Effector memory CD8-positive, alpha-beta T cell (primary cell): ENCODE measurements at regions not wholly inside any gene's neighbourhood (a gene's known extent, or its start where the extent isn't known, plus 50 kb on each side); places are given as distances from the start of the nearest gene placed in this dataset.
"Not testable (repeated sequence)": the region's sequence is repeated elsewhere in the genome, so short reads cannot be mapped to it uniquely, and the experiment has no call there.

ENCODE experiments used
- ATAC-seq: fragments of 150-1000 bp; cut with Tn5 transposase; replicated peaks from 2 replicates; pipeline ENCODE4 v1.10.0; 2021; ENCODE audit warnings: mild to moderate bottlenecking, moderate library complexity
- DNase-seq, 3 experiments: peaks; one replicate each; pipeline ENCODE4 v3.0.0; 2021
- H3K27ac Mint-ChIP-seq, 2 donors: one replicate each; pipeline ENCODE4 v1.8.0; 2022; ENCODE audit warnings: mild to moderate bottlenecking in 2 of 2, mixed read lengths in 2 of 2, moderate library complexity in 2 of 2
- H3K27me3 Mint-ChIP-seq, 2 donors: one replicate each; pipeline ENCODE4 v1.8.0; 2022; ENCODE audit warnings: mixed read lengths in 2 of 2
- H3K36me3 Mint-ChIP-seq: one replicate; pipeline ENCODE4 v1.8.0; 2022; ENCODE audit warnings: mild to moderate bottlenecking, moderate library complexity, mixed read lengths; ENCODE audit not compliant: insufficient read depth
- H3K4me1 Mint-ChIP-seq, 2 donors: one replicate each; pipeline ENCODE4 v1.8.0; 2022; ENCODE audit warnings: low read depth in 2 of 2, mixed read lengths in 2 of 2
- H3K4me3 Mint-ChIP-seq, 2 donors: one replicate each; pipeline ENCODE4 v1.8.0; 2022; ENCODE audit warnings: mild to moderate bottlenecking in 2 of 2, mixed read lengths in 2 of 2, moderate library complexity in 2 of 2
- H3K9me3 Mint-ChIP-seq, 2 donors: one replicate each; pipeline ENCODE4 v1.8.0; 2022; ENCODE audit warnings: mixed read lengths in 2 of 2

DNA sequence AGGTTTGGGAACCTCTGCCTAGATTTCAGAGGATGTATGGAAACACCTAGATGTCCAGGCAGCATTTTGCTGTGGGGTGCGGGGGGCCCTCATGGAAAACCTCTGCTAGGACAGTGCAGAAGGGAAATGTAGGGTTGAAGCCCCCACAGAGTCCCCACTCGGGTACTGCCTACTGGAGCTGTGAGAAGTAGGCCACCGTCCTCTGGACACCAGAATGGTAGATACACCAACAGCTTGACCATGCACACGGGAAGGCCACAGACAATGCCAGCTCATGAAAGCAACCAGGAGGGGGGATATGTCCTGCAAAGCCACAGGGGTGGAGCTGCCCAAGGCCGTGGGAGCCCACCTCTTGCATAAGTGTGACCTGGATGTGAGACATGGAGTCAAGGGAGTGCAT lies 1336.5 kb downstream of the SPATA31A7 start:
- H3K4me1 Mint-ChIP-seq, H3K27me3 Mint-ChIP-seq, H3K4me3 Mint-ChIP-seq, H3K27ac Mint-ChIP-seq, DNase-seq, H3K36me3 Mint-ChIP-seq, ATAC-seq, H3K9me3 Mint-ChIP-seq: not testable (repeated sequence)

DNA sequence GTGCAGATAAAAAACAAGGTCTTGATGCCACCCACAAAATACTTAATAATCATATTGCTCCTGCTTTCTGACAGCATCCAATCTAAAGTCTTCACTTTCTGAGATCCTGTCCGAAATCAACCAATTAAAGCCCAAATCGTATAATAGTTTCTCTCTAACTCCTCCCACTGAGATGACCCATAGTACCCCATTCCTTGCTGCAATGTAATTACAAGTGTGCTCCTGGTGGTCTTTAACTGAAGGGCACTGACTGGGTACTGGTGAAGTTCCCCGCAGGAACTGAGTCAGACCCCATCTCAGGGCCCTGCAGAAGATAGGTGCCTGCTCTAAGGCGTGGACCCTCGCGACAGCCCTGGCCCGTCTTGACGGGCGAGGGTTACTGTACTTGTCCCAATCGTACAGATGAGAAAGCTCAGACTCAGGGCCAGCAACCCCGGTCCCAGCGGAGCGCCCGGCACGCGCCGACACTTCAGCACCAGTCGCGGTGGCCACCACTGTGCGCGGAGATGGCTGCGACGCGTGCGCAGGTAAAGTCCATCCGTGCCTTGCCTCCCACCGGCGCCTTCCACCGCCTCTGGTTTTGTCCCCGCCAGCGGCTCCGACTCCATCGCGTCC lies 1342.4 kb downstream of the SPATA31A7 start:
- not testable (repeated sequence) for DNase-seq, H3K27ac Mint-ChIP-seq, H3K9me3 Mint-ChIP-seq, H3K36me3 Mint-ChIP-seq, H3K27me3 Mint-ChIP-seq, H3K4me1 Mint-ChIP-seq
- H3K4me3 Mint-ChIP-seq: peak overlapping the region in 1 of 2 donors; percentile 74
- ATAC-seq: peak; percentile 26

DNA sequence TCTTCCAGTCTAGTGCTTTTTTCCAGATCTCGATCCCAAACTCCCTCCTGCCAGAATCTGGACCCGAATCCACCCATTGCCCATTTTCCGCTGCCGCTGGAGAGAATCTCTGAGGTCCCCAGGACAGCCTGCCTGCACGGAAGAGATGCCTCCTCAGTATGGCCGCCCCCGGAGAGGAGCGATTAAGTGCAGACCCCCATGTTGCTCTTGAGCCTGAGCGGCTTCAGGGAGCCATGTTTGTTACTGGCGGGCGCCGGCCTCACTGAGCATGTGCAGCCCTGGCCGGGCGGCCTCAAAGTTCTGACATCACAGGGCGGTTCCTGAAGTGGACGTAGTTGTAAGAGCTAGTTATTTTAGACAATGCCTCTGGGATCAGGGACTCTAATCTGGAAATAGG lies 1342.9 kb downstream of the SPATA31A7 start:
- H3K36me3 Mint-ChIP-seq, ATAC-seq, H3K27me3 Mint-ChIP-seq, DNase-seq, H3K27ac Mint-ChIP-seq, H3K4me1 Mint-ChIP-seq, H3K9me3 Mint-ChIP-seq: not testable (repeated sequence)
- peak overlapping the region in 1 of 2 donors; percentile 74 for H3K4me3 Mint-ChIP-seq

DNA sequence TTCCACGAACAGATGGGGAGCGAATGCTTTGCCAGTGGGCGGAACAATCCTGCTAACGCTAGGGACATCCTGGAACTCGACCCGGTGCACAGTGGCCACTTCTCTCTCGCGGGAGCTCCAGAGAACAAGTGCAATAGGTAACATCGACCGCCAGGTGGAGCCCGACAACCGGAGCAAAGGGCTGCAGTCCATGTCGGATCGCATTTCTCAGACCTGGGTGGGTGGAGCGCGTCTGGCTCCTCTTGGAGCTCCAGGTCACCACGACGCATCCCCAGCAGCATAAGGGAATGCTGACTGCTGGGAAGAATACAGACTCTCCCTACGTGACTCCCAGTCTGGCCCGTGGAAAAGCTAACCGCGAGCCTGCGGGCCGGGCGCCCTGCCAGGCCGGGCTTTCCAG lies 1360.7 kb downstream of the SPATA31A7 start:
- not testable (repeated sequence) for H3K9me3 Mint-ChIP-seq, DNase-seq
- peak; percentile 48 for ATAC-seq

GRCh38 chr9:62560603-62561002 lies 1370.8 kb downstream of the SPATA31A7 start:
- not testable (repeated sequence) for H3K27me3 Mint-ChIP-seq, H3K9me3 Mint-ChIP-seq, H3K4me1 Mint-ChIP-seq, H3K4me3 Mint-ChIP-seq, DNase-seq, H3K27ac Mint-ChIP-seq, H3K36me3 Mint-ChIP-seq, ATAC-seq

More for the DNA sequence above, 1360.7 kb downstream of the SPATA31A7 start:
- not testable (repeated sequence) for H3K4me3 Mint-ChIP-seq, H3K27me3 Mint-ChIP-seq, H3K4me1 Mint-ChIP-seq, H3K36me3 Mint-ChIP-seq, H3K27ac Mint-ChIP-seq

DNA sequence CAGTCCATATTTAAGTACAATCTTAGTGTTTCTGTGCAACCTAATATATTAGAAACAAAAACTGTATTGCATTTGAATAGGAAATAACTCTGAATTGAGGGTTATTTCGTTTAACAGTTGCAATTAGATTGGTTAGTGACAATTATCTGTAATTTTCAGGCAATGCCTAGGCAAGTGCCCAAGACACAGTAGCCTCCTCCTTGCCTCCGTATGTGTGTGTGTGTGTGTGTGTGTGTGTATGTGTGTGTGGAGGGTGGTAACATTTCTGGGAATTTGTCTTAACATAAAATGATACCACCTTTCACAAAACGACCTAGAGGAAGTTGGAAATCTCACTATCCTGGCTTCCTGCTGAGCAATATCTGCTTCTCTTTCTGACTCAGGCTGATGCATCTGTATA lies 1375.3 kb downstream of the SPATA31A7 start:
- not testable (repeated sequence) for H3K27me3 Mint-ChIP-seq, H3K4me1 Mint-ChIP-seq, H3K9me3 Mint-ChIP-seq, H3K27ac Mint-ChIP-seq, H3K4me3 Mint-ChIP-seq, H3K36me3 Mint-ChIP-seq, DNase-seq, ATAC-seq

DNA sequence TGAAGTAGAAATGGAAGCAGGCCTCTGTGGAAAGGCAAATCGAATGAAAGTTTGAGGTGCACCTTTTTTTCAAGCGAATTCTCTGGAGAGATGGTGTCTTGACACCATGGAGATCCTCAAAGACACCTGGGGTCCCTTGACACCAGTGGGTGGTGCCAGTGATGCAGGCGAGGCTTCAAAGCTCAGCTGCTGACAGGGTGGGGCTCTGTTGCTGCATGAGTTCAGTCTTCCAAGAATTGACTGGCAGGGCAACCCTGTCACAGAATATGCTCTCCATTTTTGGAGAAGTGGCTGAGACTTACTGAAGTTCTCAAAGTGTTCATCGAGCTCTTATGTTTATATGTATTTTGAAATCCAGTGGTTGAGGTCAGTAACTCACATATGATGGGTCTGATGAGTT lies 1376.6 kb downstream of the SPATA31A7 start:
- not testable (repeated sequence) for ATAC-seq, H3K4me1 Mint-ChIP-seq, DNase-seq, H3K36me3 Mint-ChIP-seq, H3K27me3 Mint-ChIP-seq, H3K27ac Mint-ChIP-seq, H3K4me3 Mint-ChIP-seq, H3K9me3 Mint-ChIP-seq

GRCh38 chr9:62597128-62597527 lies 1407.3 kb downstream of the SPATA31A7 start:
- not testable (repeated sequence) for H3K27me3 Mint-ChIP-seq, H3K27ac Mint-ChIP-seq, H3K9me3 Mint-ChIP-seq

More at GRCh38 chr9:62597128-62597527, 1407.3 kb downstream of the SPATA31A7 start:
- not testable (repeated sequence) for ATAC-seq, DNase-seq, H3K36me3 Mint-ChIP-seq, H3K4me1 Mint-ChIP-seq, H3K4me3 Mint-ChIP-seq
